GM23338 (cell line): ENCODE measurements at regions not wholly inside any gene's neighbourhood (a gene's known extent, or its start where the extent isn't known, plus 50 kb on each side); places are given as distances from the start of the nearest gene placed in this dataset.

Source experiments
- CTCF ChIP-seq, 2 experiments: fragments of 200-600 bp in 1 of 2; sonication (generic) in 1 of 2; conservative IDR thresholded peaks; 2 replicates each; pipeline versions ENCODE4 v1.5.1 to v1.6.1; 2016 to 2017; ENCODE audit warnings: antibody characterized with exemption in 2 of 2, low read depth in 2 of 2, mild to moderate bottlenecking in 2 of 2, moderate library complexity in 1 of 2
- ETS1 ChIP-seq: IDR thresholded peaks from 2 replicates; pipeline ENCODE4 v1.6.1; 2016; ENCODE audit warnings: antibody characterized with exemption
- EZH2 ChIP-seq: fragments of 200-600 bp; sonication (generic); IDR thresholded peaks from one replicate; pipeline ENCODE4 v1.8.0; 2017; ENCODE audit warnings: antibody characterized with exemption, mild to moderate bottlenecking, low read depth; ENCODE audit not compliant: unreplicated experiment
- EZH2phosphoT487 ChIP-seq: fragments of 200-600 bp; sonication (generic); IDR thresholded peaks from one replicate; pipeline ENCODE4 v1.8.1; 2018; ENCODE audit warnings: antibody characterized with exemption; ENCODE audit not compliant: unreplicated experiment
- JUNB ChIP-seq: IDR thresholded peaks from one replicate; pipeline ENCODE4 v1.6.1; 2016; ENCODE audit warnings: antibody characterized with exemption; ENCODE audit not compliant: unreplicated experiment
- POLR2AphosphoS5 ChIP-seq: IDR thresholded peaks from 2 replicates; pipeline ENCODE4 v1.6.1; 2016; ENCODE audit warnings: antibody characterized with exemption, low read depth
- REST ChIP-seq: IDR thresholded peaks from one replicate; pipeline ENCODE4 v1.6.1; 2018; ENCODE audit warnings: antibody characterized with exemption; ENCODE audit not compliant: unreplicated experiment
- ZNF114 ChIP-seq: fragments of 250-450 bp; sonication (Bioruptor Pico); IDR thresholded peaks from 2 replicates; pipeline ENCODE4 v1.5.0; 2020; ENCODE audit warnings: mild to moderate bottlenecking, moderate library complexity

GRCh38 chr4:155114790-155115189, 93.6 kb upstream of the NPY2R start:
- TF ChIP-seq EZH2 (no peak), CTCF (conservative IDR thresholded peaks at IDR 0.05; ENCODE audit: low read depth in 2 of 2) (no peak), POLR2AphosphoS5 (no peak), JUNB (no peak), ETS1 (no peak), REST (no peak), ZNF114 (no peak), EZH2phosphoT487 (no peak)
